HG03520 (cell line): ENCODE measurements at regions not wholly inside any gene's neighbourhood (a gene's known extent, or its start where the extent isn't known, plus 50 kb on each side); places are given as distances from the start of the nearest gene placed in this dataset.
A peak's percentile ranks its signal among the peaks of the same experiment; 100 is the strongest.

Experiments
- ATAC-seq: cut with Tn5 transposase; IDR thresholded peaks from one replicate; pipeline ENCODE4 v1.9.1; 2021; ENCODE audit warnings: mild to moderate bottlenecking, moderate library complexity; ENCODE audit not compliant: unreplicated experiment

- no peak for ATAC-seq
These were observed 472.8 kb upstream of the CELF2 start for GRCh38 chr10:10544890-10545289.

DNA sequence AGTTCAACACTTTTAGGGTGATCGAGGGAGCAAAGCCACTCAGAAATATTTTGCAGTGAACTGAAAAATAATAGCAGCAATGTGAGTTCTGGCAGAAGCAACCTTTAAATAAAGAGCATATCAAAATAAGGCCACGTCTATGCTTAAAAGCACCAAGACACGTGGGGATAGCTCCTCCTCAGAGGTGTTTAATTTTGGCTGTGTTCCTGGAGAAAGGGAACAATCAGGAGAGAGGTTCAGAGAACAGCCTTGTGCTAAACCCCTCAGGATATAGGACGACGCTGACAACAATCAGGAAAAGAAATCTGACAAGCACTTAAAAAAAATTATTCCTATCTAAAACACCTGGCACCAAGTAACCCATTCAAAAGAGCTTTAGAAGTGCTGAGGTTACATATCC lies 471.9 kb upstream of the CELF2 start:
- no peak for ATAC-seq

- no peak for ATAC-seq
These were observed 465.9 kb upstream of the CELF2 start for GRCh38 chr10:10551596-10552301.

DNA sequence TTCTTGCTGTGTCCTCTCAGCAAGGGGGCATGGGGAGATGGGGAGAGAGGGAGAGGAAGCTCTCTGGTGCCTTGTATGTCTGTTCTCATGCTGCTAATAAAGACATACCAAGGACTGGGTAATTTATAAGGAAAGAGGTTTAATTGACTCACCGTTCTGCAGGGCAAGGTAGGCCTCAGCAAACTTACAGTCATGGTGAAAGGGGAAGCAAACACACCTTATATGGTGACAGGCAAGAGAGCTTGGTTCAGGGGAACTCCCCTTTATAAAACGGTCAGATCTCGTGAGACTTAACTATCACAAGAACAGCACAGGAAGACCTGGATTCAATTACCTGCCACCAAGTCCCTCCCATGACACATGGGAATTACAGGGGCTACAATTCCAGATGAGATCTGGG lies 464.7 kb upstream of the CELF2 start:
- no peak for ATAC-seq

DNA sequence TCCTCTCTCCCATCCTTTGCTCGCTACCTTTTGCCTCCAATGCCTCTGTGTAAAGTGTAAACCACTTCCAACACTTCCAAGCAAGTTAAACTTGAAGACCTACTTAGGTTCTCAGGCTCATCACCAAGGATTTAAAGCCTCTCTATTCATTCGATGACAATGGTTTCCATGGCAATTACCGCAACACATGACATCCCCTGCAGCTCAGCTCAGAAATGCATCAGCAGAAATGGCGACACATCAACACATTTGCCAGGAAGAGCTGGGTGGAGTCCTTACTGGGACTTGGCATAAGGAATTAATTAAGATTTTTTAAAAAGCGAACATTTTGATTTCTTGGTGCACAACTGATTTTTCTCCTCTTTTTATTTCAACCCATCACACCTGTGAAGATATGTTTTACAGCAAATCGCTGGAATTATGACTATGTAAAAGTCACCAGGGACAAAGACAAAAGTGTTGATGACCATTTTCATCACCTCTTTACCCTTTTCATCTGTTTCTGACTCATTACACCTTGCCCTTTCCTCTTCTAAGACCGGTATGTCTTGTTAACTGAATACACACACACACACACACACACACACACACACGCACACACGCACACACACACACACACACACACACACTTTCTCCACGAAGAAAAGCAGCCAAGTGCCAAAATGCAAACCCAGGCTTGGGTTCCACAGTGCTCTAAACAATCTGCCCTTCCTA lies 453.4 kb upstream of the CELF2 start:
- no peak for ATAC-seq

- no peak for ATAC-seq
These were observed 440.7 kb upstream of the CELF2 start for GRCh38 chr10:10576937-10577336.

GRCh38 chr10:10579709-10580108 lies 438.0 kb upstream of the CELF2 start:
- ATAC-seq = no peak

- no peak for ATAC-seq
These were observed 433.5 kb upstream of the CELF2 start for GRCh38 chr10:10584161-10584560.

GRCh38 chr10:10587744-10588393 lies 429.8 kb upstream of the CELF2 start:
- ATAC-seq = no peak

GRCh38 chr10:10589540-10590303 lies 427.9 kb upstream of the CELF2 start:
- peak; percentile 76 for ATAC-seq

DNA sequence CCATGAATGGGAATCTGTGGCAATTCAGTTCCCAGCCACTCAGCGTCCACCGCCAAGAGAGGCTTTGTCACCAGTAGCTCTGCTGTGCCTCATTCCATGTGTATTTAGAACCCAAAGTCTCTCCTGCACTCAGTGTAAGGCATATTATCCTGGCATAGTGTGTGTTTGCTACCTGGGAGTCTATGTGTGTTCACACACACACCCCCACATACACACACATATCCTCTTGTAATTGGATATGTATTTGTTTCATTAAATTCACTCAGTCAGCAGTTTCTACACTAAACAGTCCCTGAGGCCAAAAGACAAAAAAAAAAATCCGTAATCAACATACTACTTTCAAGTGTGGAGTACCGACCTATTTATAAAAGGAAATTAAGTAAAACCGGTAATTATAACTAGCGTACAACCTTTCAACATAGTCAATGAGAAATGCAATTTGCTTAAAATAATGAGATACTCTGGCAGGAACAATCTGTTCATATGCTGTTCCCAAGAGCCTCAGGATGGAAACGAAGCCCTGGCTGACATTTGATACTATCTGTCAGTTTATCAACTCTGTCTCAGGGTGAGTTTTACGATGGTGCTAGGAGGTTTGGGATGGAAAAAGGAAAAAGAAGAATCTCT lies 425.8 kb upstream of the CELF2 start:
- ATAC-seq = no peak

DNA sequence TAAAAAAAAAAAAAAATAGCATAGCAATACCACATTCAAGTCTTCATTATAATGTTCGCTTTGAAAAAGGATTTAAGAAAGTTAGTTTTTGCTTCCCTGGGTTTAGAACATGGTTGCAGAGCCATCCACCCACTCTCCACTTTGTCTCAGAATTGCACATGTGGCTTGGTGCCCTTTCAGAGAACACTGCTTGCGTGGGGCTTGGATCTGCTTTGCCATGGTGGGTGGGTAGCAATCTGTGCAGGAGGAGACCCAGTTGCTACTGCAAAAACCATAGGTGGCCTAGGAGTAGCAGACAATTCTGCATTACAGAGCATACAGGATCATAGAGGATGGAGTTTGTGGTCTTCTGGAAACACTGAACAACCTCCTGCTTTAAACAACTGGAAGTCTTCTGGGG lies 421.4 kb upstream of the CELF2 start:
- no peak for ATAC-seq

- peak; percentile 77 for ATAC-seq
These were observed 419.4 kb upstream of the CELF2 start for GRCh38 chr10:10598297-10598696.

DNA sequence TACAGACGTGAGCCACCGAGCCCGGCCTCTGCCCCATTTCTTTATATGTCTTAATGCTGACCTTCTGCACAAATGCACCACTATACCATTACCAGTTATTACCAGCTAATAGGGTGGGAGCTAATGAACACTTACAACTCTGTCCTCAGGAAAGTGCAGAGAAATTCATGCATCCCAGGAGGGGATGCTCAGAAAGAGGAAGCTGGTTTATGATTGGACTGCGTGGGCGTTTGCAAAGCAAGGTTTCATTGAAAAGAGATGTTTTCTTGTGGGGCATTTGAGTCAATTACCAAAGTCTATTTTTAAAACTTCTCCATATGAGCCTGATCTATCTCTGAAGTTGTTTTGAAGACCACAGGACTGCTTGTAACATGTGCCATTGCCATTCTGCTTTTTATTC lies 417.7 kb upstream of the CELF2 start:
- no peak for ATAC-seq

- no peak for ATAC-seq
These were observed 412.1 kb upstream of the CELF2 start for GRCh38 chr10:10605551-10606081.

GRCh38 chr10:10609379-10609955 lies 408.2 kb upstream of the CELF2 start:
- no peak for ATAC-seq

DNA sequence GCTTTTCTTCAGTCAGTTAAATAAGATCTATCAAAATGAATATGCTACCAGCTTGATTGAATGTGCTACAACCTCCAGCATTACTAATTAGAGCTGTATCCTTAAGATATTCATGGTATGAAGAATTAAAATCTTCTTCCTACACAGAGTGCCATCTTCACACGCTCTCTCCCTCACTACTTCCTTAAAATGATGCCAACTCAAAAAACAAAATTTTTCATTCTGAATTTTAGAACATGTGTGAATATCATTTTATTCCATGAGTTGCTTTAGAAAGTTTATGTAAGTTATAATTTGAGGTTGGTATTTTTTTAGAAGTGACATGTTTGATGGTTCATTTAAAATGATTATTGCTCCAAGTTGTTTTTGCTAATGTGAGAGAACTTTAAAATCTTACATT lies 407.5 kb upstream of the CELF2 start:
- no peak for ATAC-seq

DNA sequence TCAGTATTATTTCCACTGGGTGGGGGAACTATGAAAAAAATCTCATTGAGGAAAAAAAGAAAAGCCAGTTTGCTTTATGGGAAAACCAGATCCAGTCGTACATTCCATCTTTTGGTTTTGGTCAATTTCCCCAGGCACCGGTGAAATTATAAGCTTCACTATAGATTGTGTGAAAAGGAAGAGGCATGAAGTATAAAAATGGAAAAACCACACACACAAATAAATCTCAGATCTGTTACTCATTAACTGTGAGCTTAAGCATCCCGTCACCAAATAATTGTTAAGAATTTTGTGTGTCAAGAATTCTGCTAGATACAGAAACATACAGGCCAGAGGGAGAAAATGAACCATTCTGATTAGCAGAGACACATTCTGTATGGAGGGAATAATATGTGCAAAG lies 405.5 kb upstream of the CELF2 start:
- no peak for ATAC-seq

DNA sequence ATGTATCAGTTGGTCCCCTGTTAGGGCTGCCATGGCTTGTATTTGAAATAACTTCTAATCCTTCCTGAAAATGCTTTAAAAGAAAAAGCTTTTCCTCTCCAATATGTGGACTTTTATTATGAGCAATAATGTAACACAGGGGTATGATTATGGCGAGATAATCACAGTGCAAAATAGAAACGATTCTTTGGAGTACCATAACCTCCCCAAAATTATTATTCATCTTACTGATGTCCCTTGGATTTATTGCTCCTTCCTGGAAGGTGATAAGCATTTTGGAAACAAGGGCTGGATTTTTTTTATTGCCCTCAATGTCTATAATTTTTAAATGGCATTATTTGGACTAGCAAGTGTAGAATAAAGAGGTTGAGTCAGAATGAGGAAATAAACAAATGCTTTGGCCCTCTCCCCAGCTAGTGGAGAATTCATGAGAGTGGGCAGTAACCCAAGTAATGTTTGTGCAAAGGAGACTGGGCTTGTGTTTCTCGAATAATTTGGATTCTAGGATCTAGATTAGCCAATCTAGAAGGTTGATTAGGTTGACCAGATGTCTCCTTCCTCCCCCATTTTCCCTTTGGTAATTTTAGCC lies 403.9 kb upstream of the CELF2 start:
- no peak for ATAC-seq

GRCh38 chr10:10617686-10618085 lies 400.0 kb upstream of the CELF2 start:
- ATAC-seq = no peak
